ENCODE measurements at regions not wholly inside any gene's neighbourhood (a gene's known extent, or its start where the extent isn't known, plus 50 kb on each side); places are given as distances from the start of the nearest gene placed in this dataset.

GRCh38 chr14:82113710-82114109 lies 580.1 kb upstream of the SEL1L start:
- no peak for DNase-seq

GRCh38 chr14:82116721-82117120 lies 583.1 kb upstream of the SEL1L start:
- DNase-seq, result no peak

- no peak for DNase-seq
These were observed 589.0 kb upstream of the SEL1L start for GRCh38 chr14:82122655-82123054.

GRCh38 chr14:82124511-82124910 lies 590.9 kb upstream of the SEL1L start:
- DNase-seq, result no peak

- no peak for DNase-seq
These were observed 592.4 kb upstream of the SEL1L start for GRCh38 chr14:82126006-82126405.

- DNase-seq, result no peak
These were observed 600.8 kb upstream of the SEL1L start for GRCh38 chr14:82134411-82134810.

GRCh38 chr14:82138431-82138830 lies 604.8 kb upstream of the SEL1L start:
- DNase-seq, result no peak

GRCh38 chr14:82146846-82147245 lies 613.2 kb upstream of the SEL1L start:
- DNase-seq, result no peak

GRCh38 chr14:82153689-82154088 lies 620.0 kb upstream of the SEL1L start:
- no peak for DNase-seq

GRCh38 chr14:82159624-82160023 lies 626.0 kb upstream of the SEL1L start:
- DNase-seq, result no peak

GRCh38 chr14:82180139-82180538 lies 646.5 kb upstream of the SEL1L start:
- no peak for DNase-seq

GRCh38 chr14:82182646-82183045 lies 649.0 kb upstream of the SEL1L start:
- DNase-seq, result no peak

- no peak for DNase-seq
These were observed 657.1 kb upstream of the SEL1L start for GRCh38 chr14:82190742-82191141.

- no peak for DNase-seq
These were observed 658.7 kb upstream of the SEL1L start for GRCh38 chr14:82192387-82192786.

GRCh38 chr14:82223276-82223675 lies 689.6 kb upstream of the SEL1L start:
- no peak for DNase-seq

- DNase-seq, result no peak
These were observed 691.0 kb upstream of the SEL1L start for GRCh38 chr14:82224610-82225009.

- DNase-seq, result no peak
These were observed 697.1 kb upstream of the SEL1L start for GRCh38 chr14:82230748-82231147.

GRCh38 chr14:82238649-82239048 lies 705.0 kb upstream of the SEL1L start:
- no peak for DNase-seq

GRCh38 chr14:82239223-82239622 lies 705.6 kb upstream of the SEL1L start:
- DNase-seq, result no peak

- no peak for DNase-seq
These were observed 711.1 kb upstream of the SEL1L start for GRCh38 chr14:82244791-82245190.

GRCh38 chr14:82251494-82251893 lies 717.8 kb upstream of the SEL1L start:
- no peak for DNase-seq

- DNase-seq, result no peak
These were observed 736.6 kb upstream of the SEL1L start for GRCh38 chr14:82270286-82270685.

- DNase-seq, result no peak
These were observed 765.2 kb upstream of the SEL1L start for GRCh38 chr14:82298811-82299210.

GRCh38 chr14:82309199-82309598 lies 775.5 kb upstream of the SEL1L start:
- DNase-seq, result no peak

- DNase-seq, result peak in 1 of 56 donors; percentile 0
These were observed 780.2 kb upstream of the SEL1L start for GRCh38 chr14:82313889-82314288.

All from amygdala (tissue), 56 donors.